K562 (cell line): ENCODE measurements at regions not wholly inside any gene's neighbourhood (a gene's known extent, or its start where the extent isn't known, plus 50 kb on each side); places are given as distances from the start of the nearest gene placed in this dataset.

Experiments
- ATAC-seq: fragments of 200-7000 bp; cut with Tn5 transposase; 3 replicates; pipeline ENCODE4 v1.9.1; 2020; ENCODE audit warnings: moderate library complexity
- BruUV-seq: library from RNA; stranded (reverse); fragments of 400-500 nt; replicated peaks from 2 replicates; lab custom pipeline; 2021; lab: Mats Ljungman, UMichigan
- CTCF ChIA-PET: fragments of 300-600 bp; formaldehyde crosslinking; extraction: SDS; loops from one replicate; lab custom pipeline; 2021; ENCODE audit warnings: low intra/inter-chr PET ratio; lab: Yijun Ruan, JAX
- POLR2A ChIA-PET: fragments of 300-600, 350-650 bp; sonication (Branson Sonifier 250); formaldehyde crosslinking; extraction: SDS; loops from one replicate; lab custom pipeline; 2021; ENCODE audit warnings: antibody characterized with exemption, inconsistent platforms; lab: Yijun Ruan, JAX
- DNase-seq, 4 experiments: peaks; one replicate each; pipeline versions ENCODE4 v3.0.0 to v3.0.0-alpha.2; 2011 to 2018; ENCODE audit warnings: low spot score in 3 of 4, mixed read lengths in 3 of 4; ENCODE audit errors: extremely low read depth in 1 of 4
- FAIRE-seq: peaks from 2 replicates; lab custom pipeline; 2011; peaks lifted over from hg19 to GRCh38; lab: Jason Lieb, UNC
- H2AFZ ChIP-seq: 2 replicates; pipeline ENCODE4 v1.6.0; 2011; ENCODE audit warnings: low read depth, low read length, control low read depth, inconsistent platforms
- H3K27ac ChIP-seq: fragments of 200-600 bp; 3 replicates; pipeline ENCODE4 v1.8.0; 2011; ENCODE audit warnings: low read depth, mild to moderate bottlenecking, control low read depth, inconsistent platforms, low read length, moderate library complexity, mixed read lengths; ENCODE audit errors: extremely low read depth
- H3K27me3 ChIP-seq, 2 experiments: fragments of 300-600 bp in 1 of 2; 2 replicates in 1 of 2; 3 replicates in 1 of 2; pipeline versions ENCODE4 v1.6.0 to v1.8.0; 2011; ENCODE audit warnings: inconsistent platforms in 2 of 2, low read length in 2 of 2, mild to moderate bottlenecking in 1 of 2, mixed read lengths in 1 of 2, moderate library complexity in 1 of 2; ENCODE audit not compliant: control insufficient read depth in 2 of 2, insufficient read depth in 2 of 2
- H3K36me3 ChIP-seq: fragments of 300-600 bp; 3 replicates; pipeline ENCODE4 v1.8.0; 2011; ENCODE audit warnings: mild to moderate bottlenecking, low read length, inconsistent platforms; ENCODE audit not compliant: control insufficient read depth, insufficient read depth
- H3K4me1 ChIP-seq, 2 experiments: fragments of 200-600 bp in 1 of 2; replicated peaks in 1 of 2; 2 replicates in 1 of 2; 3 replicates in 1 of 2; pipeline versions ENCODE4 v1.5.1 to v1.8.0; 2011; ENCODE audit warnings: inconsistent platforms in 2 of 2, low read length in 2 of 2, mild to moderate bottlenecking in 1 of 2, mixed read lengths in 1 of 2, moderate library complexity in 1 of 2; ENCODE audit not compliant: control insufficient read depth in 2 of 2, insufficient read depth in 2 of 2
- H3K4me2 ChIP-seq: 2 replicates; pipeline ENCODE4 v1.6.1; 2011; ENCODE audit warnings: low read length, control low read depth, inconsistent platforms, mixed read lengths; ENCODE audit not compliant: insufficient read depth
- H3K4me3 ChIP-seq: fragments of 200-600 bp; sonication (generic), shearing (Covaris generic); 2 replicates; pipeline ENCODE4 v1.5.1; 2016; ENCODE audit warnings: control low read depth, inconsistent platforms
- H3K79me2 ChIP-seq: fragments of 200-600 bp; 3 replicates; pipeline ENCODE4 v1.8.0; 2011; ENCODE audit warnings: low read length, inconsistent platforms; ENCODE audit not compliant: control insufficient read depth, insufficient read depth
- H3K9ac ChIP-seq, 2 experiments: 2 replicates each; pipeline versions ENCODE4 v1.6.0 to v1.6.1; 2011; ENCODE audit warnings: low read depth in 2 of 2, low read length in 2 of 2, control low read depth in 1 of 2, inconsistent platforms in 1 of 2, mild to moderate bottlenecking in 1 of 2, mixed read lengths in 1 of 2; ENCODE audit not compliant: insufficient read depth in 1 of 2
- H3K9me1 ChIP-seq: one replicate; pipeline ENCODE4 v1.6.0; 2011; ENCODE audit warnings: inconsistent platforms, mild to moderate bottlenecking, low read length, moderate library complexity; ENCODE audit not compliant: control insufficient read depth, insufficient read depth
- H3K9me3 ChIP-seq: replicated peaks from 2 replicates; pipeline ENCODE4 v1.5.1; 2011; ENCODE audit warnings: low read depth, low read length, inconsistent platforms; ENCODE audit not compliant: control insufficient read depth, insufficient read depth
- H4K20me1 ChIP-seq: replicated peaks from 2 replicates; pipeline ENCODE4 v1.6.1; 2011; ENCODE audit warnings: low read length, inconsistent platforms, mixed read lengths; ENCODE audit not compliant: control insufficient read depth, insufficient read depth
- ATF7 ChIP-seq: fragments of 450-650 bp; IDR thresholded peaks from 2 replicates; pipeline ENCODE4 v1.7.1; 2014; ENCODE audit warnings: mild to moderate bottlenecking, moderate library complexity
- CHD4 ChIP-seq: fragments of 200-600 bp; sonication (generic); IDR thresholded peaks from 3 replicates; pipeline ENCODE4 v1.6.1; 2012; ENCODE audit warnings: low read depth, mild to moderate bottlenecking, mixed read lengths, low read length, inconsistent platforms; ENCODE audit not compliant: insufficient read depth, insufficient replicate concordance, poor library complexity, severe bottlenecking
- HCFC1 ChIP-seq: IDR thresholded peaks from 2 replicates; pipeline ENCODE4 v1.6.1; 2012; ENCODE audit warnings: low read depth, low read length, improper control_type of control experiment
- RB1 ChIP-seq: fragments of 450-650 bp; IDR thresholded peaks from 2 replicates; pipeline ENCODE4 v1.6.1; 2017; ENCODE audit warnings: low read depth, mild to moderate bottlenecking
- TRIM28 ChIP-seq: fragments of 450-650 bp; IDR thresholded peaks from 2 replicates; pipeline ENCODE4 v1.6.1; 2017
- ZNF224 ChIP-seq: sonication (generic); formaldehyde crosslinking; IDR thresholded peaks from 2 replicates; pipeline ENCODE4 v1.8.0; 2022; ENCODE audit warnings: mild to moderate bottlenecking, missing genetic modification reagents
- ZNF274 ChIP-seq: IDR thresholded peaks from 2 replicates; pipeline ENCODE4 v1.6.1; 2011; ENCODE audit warnings: low read depth, mild to moderate bottlenecking, low read length, moderate library complexity, borderline replicate concordance
- WGBS: fragments of 100-300 bp; shearing (Covaris generic); methylation state at CpG from one replicate; pipeline ENCODE4 v1.1.6; 2016; ENCODE audit warnings: low coverage, mixed read lengths; ENCODE audit not compliant: insufficient coverage; ENCODE audit errors: missing lambda C conversion rate; 5-methylcytosine and 5-hydroxymethylcytosine counted together
- in situ Hi-C: fragments of 300-500 bp; cut with MboI; formaldehyde crosslinking; loops from 4 replicates; pipeline ENCODE4 v1.15.0; 2018; ENCODE audit warnings: inconsistent platforms, mixed read lengths
- intact Hi-C: fragments of 100-400 bp; cut with micrococcal nuclease; formaldehyde crosslinking; loops from 2 replicates; pipeline ENCODE4 v1.14.2; 2022
- TF ChIP-seq, protein P1 (sequence below): fragments of 250-450 bp; sonication (Bioruptor Pico); IDR thresholded peaks from 2 replicates; pipeline ENCODE4 v1.6.1; 2021; ENCODE audit warnings: mild to moderate bottlenecking
- TF ChIP-seq, protein P2 (sequence below): sonication (generic); formaldehyde crosslinking; IDR thresholded peaks from 2 replicates; pipeline ENCODE4 v1.8.0; 2022; ENCODE audit warnings: mild to moderate bottlenecking, missing genetic modification reagents, borderline replicate concordance

- TF ChIP-seq RB1 = no peak
- TF ChIP-seq, protein P1, sequence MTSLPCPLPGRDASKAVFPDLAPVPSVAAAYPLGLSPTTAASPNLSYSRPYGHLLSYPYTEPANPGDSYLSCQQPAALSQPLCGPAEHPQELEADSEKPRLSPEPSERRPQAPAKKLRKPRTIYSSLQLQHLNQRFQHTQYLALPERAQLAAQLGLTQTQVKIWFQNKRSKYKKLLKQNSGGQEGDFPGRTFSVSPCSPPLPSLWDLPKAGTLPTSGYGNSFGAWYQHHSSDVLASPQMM (CRISPR knock-in tag) = no peak
- TF ChIP-seq ZNF224 (CRISPR knock-in tag) = no peak
- no peak for TF ChIP-seq ATF7
- TF ChIP-seq, protein P2, sequence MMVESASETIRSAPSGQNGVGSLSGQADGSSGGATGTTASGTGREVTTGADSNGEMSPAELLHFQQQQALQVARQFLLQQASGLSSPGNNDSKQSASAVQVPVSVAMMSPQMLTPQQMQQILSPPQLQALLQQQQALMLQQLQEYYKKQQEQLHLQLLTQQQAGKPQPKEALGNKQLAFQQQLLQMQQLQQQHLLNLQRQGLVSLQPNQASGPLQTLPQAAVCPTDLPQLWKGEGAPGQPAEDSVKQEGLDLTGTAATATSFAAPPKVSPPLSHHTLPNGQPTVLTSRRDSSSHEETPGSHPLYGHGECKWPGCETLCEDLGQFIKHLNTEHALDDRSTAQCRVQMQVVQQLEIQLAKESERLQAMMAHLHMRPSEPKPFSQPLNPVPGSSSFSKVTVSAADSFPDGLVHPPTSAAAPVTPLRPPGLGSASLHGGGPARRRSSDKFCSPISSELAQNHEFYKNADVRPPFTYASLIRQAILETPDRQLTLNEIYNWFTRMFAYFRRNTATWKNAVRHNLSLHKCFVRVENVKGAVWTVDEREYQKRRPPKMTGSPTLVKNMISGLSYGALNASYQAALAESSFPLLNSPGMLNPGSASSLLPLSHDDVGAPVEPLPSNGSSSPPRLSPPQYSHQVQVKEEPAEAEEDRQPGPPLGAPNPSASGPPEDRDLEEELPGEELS = no peak
- TF ChIP-seq ZNF274 = no peak
- no peak for TF ChIP-seq CHD4
- no peak for TF ChIP-seq HCFC1
- TF ChIP-seq TRIM28 = no peak
- CTCF ChIA-PET = no interaction called here
- WGBS = 2% methylated on average over 6 of the region's 6 CpGs
Observed at GRCh38 chr2:153052807-153053559, 334.6 kb downstream of the ARL6IP6 start.

More at GRCh38 chr2:153052807-153053559, 334.6 kb downstream of the ARL6IP6 start:
- Histone ChIP-seq H4K20me1 (no peaks in the 10 kb centered on the region), H3K36me3 (no peaks in the 10 kb centered on the region), H3K9ac (no peak overlapping the region), H3K79me2 (no peaks in the 10 kb centered on the region), H3K4me2 (no peak overlapping the region), H3K27me3 (no peaks in the 10 kb centered on the region), H3K27ac (no peak overlapping the region), H3K9me1 (no peaks in the 10 kb centered on the region), H3K4me3 (no peak overlapping the region), H3K9me3 (peaks cover 2% of the 10 kb centered on the region; the same call in 1 of the 2 replicates), H2AFZ (no peak overlapping the region), H3K4me1 (no peaks in the 10 kb centered on the region)
- POLR2A ChIA-PET = interaction anchor here (0.5 kb wide), 1 partner anchor 1854 kb away, joined by 3 read pairs; no protein-coding TSS in a partner anchor
- no peak for ATAC-seq
- no TSS peak for BruUV-seq
- in situ Hi-C loops (no loop called here), intact Hi-C loops (no loop called here)
- FAIRE-seq = no peak
- DNase-seq = no peak
